SK-N-SH (cell line): ENCODE measurements at regions not wholly inside any gene's neighbourhood (a gene's known extent, or its start where the extent isn't known, plus 50 kb on each side); places are given as distances from the start of the nearest gene placed in this dataset.

Experiments used
- CTCF ChIA-PET: fragments of 300-600, 350-600 bp; formaldehyde crosslinking; extraction: SDS; loops from one replicate; lab custom pipeline; 2021; lab: Yijun Ruan, JAX
- POLR2A ChIA-PET: fragments of 350-600 bp; sonication (Branson Sonifier 250); formaldehyde crosslinking; extraction: SDS; loops from one replicate; lab custom pipeline; 2020; ENCODE audit warnings: antibody characterized with exemption, inconsistent platforms; lab: Yijun Ruan, JAX
- DNase-seq: peaks from one replicate; pipeline ENCODE4 v3.0.0; 2012
- H2AFZ ChIP-seq: fragments of 200-600 bp; sonication (generic); 2 replicates; pipeline ENCODE4 v1.8.1; 2016; ENCODE audit warnings: antibody characterized with exemption, mild to moderate bottlenecking, low read depth
- H3F3A ChIP-seq: fragments of 200-600 bp; sonication (generic); replicated peaks from 2 replicates; pipeline ENCODE3; 2016; ENCODE audit warnings: antibody characterized with exemption, mild to moderate bottlenecking; ENCODE audit not compliant: insufficient read depth
- H3K27ac ChIP-seq, 2 experiments: fragments of 200-500 bp in 1 of 2; fragments of 200-600 bp in 1 of 2; sonication (Bioruptor generic) in 1 of 2; sonication (generic), shearing (Covaris generic) in 1 of 2; 2 replicates each; pipeline versions ENCODE4 v1.5.1 to v1.6.1; 2014 to 2016; ENCODE audit warnings: low read depth in 2 of 2, inconsistent platforms in 1 of 2, low read length in 1 of 2, mild to moderate bottlenecking in 1 of 2, mixed read lengths in 1 of 2
- H3K27me3 ChIP-seq: fragments of 200-600 bp; sonication (generic), shearing (Covaris generic); 2 replicates; pipeline ENCODE4 v1.6.1; 2016; ENCODE audit warnings: mixed run types; ENCODE audit not compliant: insufficient read depth
- H3K36me3 ChIP-seq, 2 experiments: fragments of 200-500 bp in 1 of 2; fragments of 200-600 bp in 1 of 2; sonication (Bioruptor generic) in 1 of 2; sonication (generic) in 1 of 2; replicated peaks in 1 of 2; 2 replicates each; pipeline versions ENCODE3 to v1.5.1; 2014 to 2016; ENCODE audit warnings: low read length in 1 of 2, mild to moderate bottlenecking in 1 of 2; ENCODE audit not compliant: insufficient read depth in 2 of 2, control insufficient read depth in 1 of 2
- H3K4me1 ChIP-seq, 2 experiments: fragments of 200-500 bp in 1 of 2; fragments of 200-600 bp in 1 of 2; sonication (Bioruptor generic) in 1 of 2; sonication (generic), shearing (Covaris generic) in 1 of 2; 2 replicates each; pipeline versions ENCODE4 v1.5.1 to v1.6.1; 2014 to 2016; ENCODE audit warnings: low read depth in 1 of 2, low read length in 1 of 2, mixed run types in 1 of 2; ENCODE audit not compliant: insufficient read depth in 2 of 2, control insufficient read depth in 1 of 2
- H3K4me2 ChIP-seq: fragments of 200-600 bp; sonication (generic), shearing (Covaris generic); 2 replicates; pipeline ENCODE4 v1.6.1; 2017; ENCODE audit warnings: mixed run types
- H3K4me3 ChIP-seq, 2 experiments: fragments of 200-500 bp in 1 of 2; fragments of 200-600 bp in 1 of 2; sonication (Bioruptor generic) in 1 of 2; sonication (generic), shearing (Covaris generic) in 1 of 2; 2 replicates each; pipeline versions ENCODE4 v1.5.1 to v1.8.1; 2014 to 2016; ENCODE audit warnings: low read depth in 2 of 2, inconsistent platforms in 1 of 2, low read length in 1 of 2, mild to moderate bottlenecking in 1 of 2, mixed read lengths in 1 of 2, moderate library complexity in 1 of 2
- H3K79me2 ChIP-seq: fragments of 200-600 bp; sonication (generic); 2 replicates; pipeline ENCODE4 v1.8.1; 2017; ENCODE audit warnings: mild to moderate bottlenecking; ENCODE audit not compliant: insufficient read depth
- H3K9ac ChIP-seq: fragments of 200-600 bp; sonication (generic); 2 replicates; pipeline ENCODE4 v1.6.1; 2017; ENCODE audit warnings: mixed run types
- H3K9me2 ChIP-seq: fragments of 200-600 bp; sonication (generic); 2 replicates; pipeline ENCODE4 v1.6.1; 2017; ENCODE audit warnings: mixed run types
- H3K9me3 ChIP-seq: fragments of 200-600 bp; sonication (generic); 2 replicates; pipeline ENCODE4 v1.6.1; 2017; ENCODE audit warnings: mixed run types, mild to moderate bottlenecking, moderate library complexity
- H4K20me1 ChIP-seq: fragments of 200-600 bp; sonication (generic); 2 replicates; pipeline ENCODE4 v1.6.1; 2017; ENCODE audit warnings: mild to moderate bottlenecking, mixed run types; ENCODE audit not compliant: insufficient read depth
- CTCF ChIP-seq: fragments of 200-600 bp; sonication (generic); IDR thresholded peaks from 2 replicates; pipeline ENCODE4 v1.6.1; 2017; ENCODE audit warnings: antibody characterized with exemption, mild to moderate bottlenecking, moderate library complexity
- ELF1 ChIP-seq: IDR thresholded peaks from 2 replicates; pipeline ENCODE4 v1.4.0; 2012
- FOSL2 ChIP-seq: IDR thresholded peaks from 2 replicates; pipeline ENCODE4 v1.4.0; 2012; ENCODE audit warnings: low read depth, mild to moderate bottlenecking, moderate library complexity, borderline replicate concordance
- GABPA ChIP-seq: IDR thresholded peaks from 2 replicates; pipeline ENCODE4 v1.4.0; 2012; ENCODE audit warnings: low read depth, mild to moderate bottlenecking
- GATA2 ChIP-seq: sonication (generic); formaldehyde crosslinking; IDR thresholded peaks from 2 replicates; pipeline ENCODE4 v1.5.0; 2020; ENCODE audit warnings: mild to moderate bottlenecking, missing genetic modification reagents
- IRF3 ChIP-seq: fragments of 150-350 bp; IDR thresholded peaks from 2 replicates; pipeline ENCODE4 v1.6.1; 2016; ENCODE audit warnings: mild to moderate bottlenecking, low read depth, low read length
- JUND ChIP-seq: IDR thresholded peaks from 2 replicates; pipeline ENCODE4 v1.4.0; 2012
- MAX ChIP-seq: IDR thresholded peaks from 2 replicates; pipeline ENCODE4 v1.4.0; 2012; ENCODE audit warnings: low read depth
- MXI1 ChIP-seq: IDR thresholded peaks from 2 replicates; pipeline ENCODE4 v1.6.1; 2012; ENCODE audit warnings: mild to moderate bottlenecking, low read depth, low read length, improper control_type of control experiment
- POLR2AphosphoS5 ChIP-seq: IDR thresholded peaks from 2 replicates; pipeline ENCODE4 v1.6.1; 2012; ENCODE audit warnings: low read depth, low read length
- RCOR1 ChIP-seq: fragments of 150-350 bp; IDR thresholded peaks from 2 replicates; pipeline ENCODE4 v1.6.1; 2017; ENCODE audit warnings: antibody characterized with exemption, low read length
- RFX5 ChIP-seq: IDR thresholded peaks from 2 replicates; pipeline ENCODE4 v1.6.1; 2012; ENCODE audit warnings: mild to moderate bottlenecking, improper control_type of control experiment, low read length
- TAF1 ChIP-seq: IDR thresholded peaks from 2 replicates; pipeline ENCODE4 v1.6.1; 2012; ENCODE audit warnings: low read depth, mild to moderate bottlenecking, low read length, moderate library complexity, borderline replicate concordance
- TCF12 ChIP-seq: IDR thresholded peaks from 2 replicates; pipeline ENCODE4 v1.4.0; 2012
- TEAD4 ChIP-seq: IDR thresholded peaks from 2 replicates; pipeline ENCODE4 v1.4.0; 2012; ENCODE audit warnings: mild to moderate bottlenecking, borderline replicate concordance; ENCODE audit not compliant: insufficient read depth
- USF2 ChIP-seq: fragments of 150-350 bp; IDR thresholded peaks from 2 replicates; pipeline ENCODE4 v1.6.1; 2017; ENCODE audit warnings: antibody characterized with exemption, low read length, low read depth, borderline replicate concordance
- YY1 ChIP-seq: IDR thresholded peaks from 2 replicates; pipeline ENCODE4 v1.4.0; 2012; ENCODE audit warnings: low read depth, mild to moderate bottlenecking
- WGBS: methylation state at CpG from one replicate; pipeline ENCODE4 v1.1.6; 2017; ENCODE audit warnings: low lambda C conversion rate; 5-methylcytosine and 5-hydroxymethylcytosine counted together
- TF ChIP-seq, protein P1 (sequence below): IDR thresholded peaks from 2 replicates; pipeline ENCODE4 v1.6.1; 2012; ENCODE audit warnings: mild to moderate bottlenecking, low read depth, low read length, moderate library complexity

- no peaks in the 10 kb centered on the region for H3K4me1 ChIP-seq
- POLR2A ChIA-PET = no interaction called here
These were observed 313.3 kb downstream of the MBD2 start for GRCh38 chr18:53911200-53911599.

GRCh38 chr18:53909668-53910067, 314.8 kb downstream of the MBD2 start:
- Histone ChIP-seq H3K4me1 (no peaks in the 10 kb centered on the region), H4K20me1 (no peaks in the 10 kb centered on the region), H2AFZ (no peak overlapping the region), H3K36me3 (no peaks in the 10 kb centered on the region), H3K4me3 (peak overlapping the region in 1 of 2 experiments; percentile 23; a peak in 1 of 4 replicates), H3F3A (no peaks in the 10 kb centered on the region), H3K9ac (no peak overlapping the region), H3K9me2 (no peaks in the 10 kb centered on the region), H3K27ac (no peak overlapping the region), H3K27me3 (no peaks in the 10 kb centered on the region), H3K79me2 (no peaks in the 10 kb centered on the region), H3K9me3 (no peaks in the 10 kb centered on the region), H3K4me2 (no peak overlapping the region)
- peak; percentile 12 for DNase-seq
- POLR2A ChIA-PET = no interaction called here
- CTCF ChIA-PET = interaction anchor here (0.6 to 2.1 kb wide), 4 partner anchors 10 to 304 kb away, joined by 3 to 6 read pairs (median 4); no protein-coding TSS in a partner anchor
- 56% methylated on average over 4 of the region's 4 CpGs for WGBS
- TF ChIP-seq TAF1 (no peak), USF2 (no peak), POLR2AphosphoS5 (no peak), JUND (no peak), IRF3 (no peak), RFX5 (no peak)
- TF ChIP-seq, protein P1, sequence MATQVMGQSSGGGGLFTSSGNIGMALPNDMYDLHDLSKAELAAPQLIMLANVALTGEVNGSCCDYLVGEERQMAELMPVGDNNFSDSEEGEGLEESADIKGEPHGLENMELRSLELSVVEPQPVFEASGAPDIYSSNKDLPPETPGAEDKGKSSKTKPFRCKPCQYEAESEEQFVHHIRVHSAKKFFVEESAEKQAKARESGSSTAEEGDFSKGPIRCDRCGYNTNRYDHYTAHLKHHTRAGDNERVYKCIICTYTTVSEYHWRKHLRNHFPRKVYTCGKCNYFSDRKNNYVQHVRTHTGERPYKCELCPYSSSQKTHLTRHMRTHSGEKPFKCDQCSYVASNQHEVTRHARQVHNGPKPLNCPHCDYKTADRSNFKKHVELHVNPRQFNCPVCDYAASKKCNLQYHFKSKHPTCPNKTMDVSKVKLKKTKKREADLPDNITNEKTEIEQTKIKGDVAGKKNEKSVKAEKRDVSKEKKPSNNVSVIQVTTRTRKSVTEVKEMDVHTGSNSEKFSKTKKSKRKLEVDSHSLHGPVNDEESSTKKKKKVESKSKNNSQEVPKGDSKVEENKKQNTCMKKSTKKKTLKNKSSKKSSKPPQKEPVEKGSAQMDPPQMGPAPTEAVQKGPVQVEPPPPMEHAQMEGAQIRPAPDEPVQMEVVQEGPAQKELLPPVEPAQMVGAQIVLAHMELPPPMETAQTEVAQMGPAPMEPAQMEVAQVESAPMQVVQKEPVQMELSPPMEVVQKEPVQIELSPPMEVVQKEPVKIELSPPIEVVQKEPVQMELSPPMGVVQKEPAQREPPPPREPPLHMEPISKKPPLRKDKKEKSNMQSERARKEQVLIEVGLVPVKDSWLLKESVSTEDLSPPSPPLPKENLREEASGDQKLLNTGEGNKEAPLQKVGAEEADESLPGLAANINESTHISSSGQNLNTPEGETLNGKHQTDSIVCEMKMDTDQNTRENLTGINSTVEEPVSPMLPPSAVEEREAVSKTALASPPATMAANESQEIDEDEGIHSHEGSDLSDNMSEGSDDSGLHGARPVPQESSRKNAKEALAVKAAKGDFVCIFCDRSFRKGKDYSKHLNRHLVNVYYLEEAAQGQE = no peak

More at GRCh38 chr18:53911200-53911599, 313.3 kb downstream of the MBD2 start:
- CTCF ChIA-PET = interaction anchor here (2.1 kb wide), 1 partner anchor 12 kb away, joined by 6 read pairs; no protein-coding TSS in a partner anchor
- H3K4me2 ChIP-seq = no peak overlapping the region
- TF ChIP-seq GABPA (no peak), CTCF (no peak), ELF1 (no peak), FOSL2 (no peak), USF2 (no peak), YY1 (no peak), MXI1 (no peak), TCF12 (no peak), TAF1 (no peak), GATA2 (CRISPR knock-in tag) (no peak), MAX (no peak), RCOR1 (no peak), TEAD4 (no peak)
- TF ChIP-seq, all 33 proteins: peak for 0
- no peak for DNase-seq
- H2AFZ ChIP-seq = no peak overlapping the region
- no peaks in the 10 kb centered on the region for H3F3A ChIP-seq
- H3K9ac ChIP-seq = no peak overlapping the region
- no peak overlapping the region for H3K4me3 ChIP-seq
- 22% methylated on average over 2 of the region's 2 CpGs for WGBS
- H4K20me1 ChIP-seq = no peaks in the 10 kb centered on the region
- no peaks in the 10 kb centered on the region for H3K79me2 ChIP-seq
- no peaks in the 10 kb centered on the region for H3K27me3 ChIP-seq
- H3K9me3 ChIP-seq = no peaks in the 10 kb centered on the region
- H3K9me2 ChIP-seq = no peaks in the 10 kb centered on the region
- no peak overlapping the region for H3K27ac ChIP-seq
- H3K36me3 ChIP-seq = no peaks in the 10 kb centered on the region
